OCI-LY7 (cell line): ENCODE measurements at regions not wholly inside any gene's neighbourhood (a gene's known extent, or its start where the extent isn't known, plus 50 kb on each side); places are given as distances from the start of the nearest gene placed in this dataset.

Experiments
- BruUV-seq: library from RNA; stranded (reverse); fragments of 400-500 nt; replicated peaks from 2 replicates; lab custom pipeline; 2021; lab: Mats Ljungman, UMichigan
- CTCF ChIA-PET: fragments of 300-600 bp; sonication (Branson Sonifier 250); formaldehyde crosslinking; loops from one replicate; lab custom pipeline; 2022; ENCODE audit warnings: antibody characterized with exemption; ENCODE audit not compliant: unreplicated experiment; lab: Charles Lee
- POLR2A ChIA-PET: fragments of 300-600 bp; sonication (Branson Sonifier 250); formaldehyde crosslinking; loops from one replicate; lab custom pipeline; 2022; ENCODE audit warnings: antibody characterized with exemption; lab: Charles Lee
- DNase-seq: peaks from one replicate; pipeline ENCODE4 v3.0.0-alpha.2; 2015; ENCODE audit warnings: low spot score
- H2AFZ ChIP-seq: fragments of 200-600 bp; sonication (generic), shearing (Covaris generic); 2 replicates; pipeline ENCODE4 v1.6.1; 2014; ENCODE audit warnings: mild to moderate bottlenecking, antibody characterized with exemption, low read length, moderate library complexity
- H3K27ac ChIP-seq: fragments of 200-600 bp; sonication (generic); 2 replicates; pipeline ENCODE4 v1.5.1; 2014; ENCODE audit warnings: mixed run types, low read depth, mild to moderate bottlenecking, moderate library complexity, low read length, inconsistent platforms; ENCODE audit not compliant: poor library complexity, severe bottlenecking
- H3K36me3 ChIP-seq: fragments of 200-600 bp; sonication (generic); 2 replicates; pipeline ENCODE4 v1.6.1; 2014; ENCODE audit warnings: mild to moderate bottlenecking, antibody characterized with exemption, low read length, moderate library complexity, mixed read lengths; ENCODE audit not compliant: insufficient read depth
- H3K4me1 ChIP-seq: fragments of 200-600 bp; sonication (generic); 2 replicates; pipeline ENCODE4 v1.5.1; 2014; ENCODE audit warnings: mild to moderate bottlenecking, low read length; ENCODE audit not compliant: insufficient read depth, poor library complexity, severe bottlenecking
- H3K4me2 ChIP-seq: fragments of 200-600 bp; sonication (generic); 2 replicates; pipeline ENCODE4 v1.6.1; 2014; ENCODE audit warnings: mild to moderate bottlenecking, low read length
- H3K4me3 ChIP-seq: fragments of 200-600 bp; sonication (generic); 2 replicates; pipeline ENCODE4 v1.5.1; 2014; ENCODE audit warnings: mild to moderate bottlenecking, low read depth, low read length; ENCODE audit not compliant: poor library complexity, severe bottlenecking
- H3K79me2 ChIP-seq: fragments of 200-600 bp; sonication (generic); 2 replicates; pipeline ENCODE4 v1.6.1; 2016; ENCODE audit warnings: low read depth, mild to moderate bottlenecking, low read length, moderate library complexity, mixed read lengths; ENCODE audit not compliant: insufficient read depth
- H3K9me2 ChIP-seq: fragments of 200-600 bp; sonication (generic); 2 replicates; pipeline ENCODE4 v1.6.1; 2016; ENCODE audit warnings: mild to moderate bottlenecking, low read length, mixed read lengths; ENCODE audit not compliant: insufficient read depth
- H3K9me3 ChIP-seq: fragments of 200-600 bp; sonication (generic); 2 replicates; pipeline ENCODE4 v1.6.1; 2014; ENCODE audit warnings: mild to moderate bottlenecking, mixed run types, low read length, mixed read lengths
- H4K20me1 ChIP-seq: fragments of 200-600 bp; sonication (generic); 2 replicates; pipeline ENCODE4 v1.6.1; 2014; ENCODE audit warnings: mild to moderate bottlenecking, antibody characterized with exemption, low read length, moderate library complexity, mixed read lengths; ENCODE audit not compliant: insufficient read depth
- EZH2phosphoT487 ChIP-seq: fragments of 200-600 bp; sonication (generic); IDR thresholded peaks from 2 replicates; pipeline ENCODE4 v1.6.1; 2018; ENCODE audit warnings: low read depth, borderline replicate concordance, mild to moderate bottlenecking, mixed run types, antibody characterized with exemption, low read length, moderate library complexity, mixed read lengths
- intact Hi-C: fragments of 100-400 bp; cut with micrococcal nuclease; formaldehyde crosslinking; loops from one replicate; pipeline ENCODE4 v1.10.0; 2022; ENCODE audit not compliant: unreplicated experiment
- TF ChIP-seq, protein P1 (sequence below): fragments of 200-600 bp; sonication (generic); conservative IDR thresholded peaks from 2 replicates; pipeline ENCODE4 v1.5.1; 2014; ENCODE audit warnings: mild to moderate bottlenecking, antibody characterized with exemption, low read length, moderate library complexity, mixed read lengths

DNA sequence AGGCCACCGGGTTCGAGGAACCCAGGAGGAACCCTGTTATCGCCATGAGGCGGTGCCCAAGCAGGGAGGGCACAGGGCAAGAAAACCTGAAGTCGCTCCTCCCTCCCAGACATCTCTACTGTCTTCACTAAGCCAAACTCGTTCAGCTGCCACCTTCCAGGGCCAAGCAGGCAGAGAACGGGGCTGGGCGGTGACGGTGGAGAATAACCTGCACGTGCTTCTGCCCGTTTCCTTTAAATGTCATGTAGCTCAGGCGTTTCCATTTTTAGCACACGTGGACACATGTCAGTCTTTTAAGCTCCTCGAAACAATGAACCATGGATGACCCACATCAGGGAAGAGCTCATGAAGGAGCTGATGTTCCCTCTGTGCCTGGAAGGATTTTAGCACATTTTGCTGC, 124.3 kb upstream of the KLF6 start:
- H3K79me2 ChIP-seq = no peaks in the 10 kb centered on the region
- no peaks in the 10 kb centered on the region for H4K20me1 ChIP-seq
- CTCF ChIA-PET = no interaction called here
- H3K9me2 ChIP-seq = no peaks in the 10 kb centered on the region
- no peak for DNase-seq
- H3K9me3 ChIP-seq = no peaks in the 10 kb centered on the region
- no peaks in the 10 kb centered on the region for H3K36me3 ChIP-seq
- POLR2A ChIA-PET = no interaction called here
- H2AFZ ChIP-seq = no peak overlapping the region
- no peaks in the 10 kb centered on the region for H3K4me1 ChIP-seq
- intact Hi-C loops = no loop called here
- no peak overlapping the region for H3K27ac ChIP-seq
- no peak overlapping the region for H3K4me3 ChIP-seq
- H3K4me2 ChIP-seq = no peak overlapping the region
- no TSS peak for BruUV-seq
- TF ChIP-seq, protein P1, sequence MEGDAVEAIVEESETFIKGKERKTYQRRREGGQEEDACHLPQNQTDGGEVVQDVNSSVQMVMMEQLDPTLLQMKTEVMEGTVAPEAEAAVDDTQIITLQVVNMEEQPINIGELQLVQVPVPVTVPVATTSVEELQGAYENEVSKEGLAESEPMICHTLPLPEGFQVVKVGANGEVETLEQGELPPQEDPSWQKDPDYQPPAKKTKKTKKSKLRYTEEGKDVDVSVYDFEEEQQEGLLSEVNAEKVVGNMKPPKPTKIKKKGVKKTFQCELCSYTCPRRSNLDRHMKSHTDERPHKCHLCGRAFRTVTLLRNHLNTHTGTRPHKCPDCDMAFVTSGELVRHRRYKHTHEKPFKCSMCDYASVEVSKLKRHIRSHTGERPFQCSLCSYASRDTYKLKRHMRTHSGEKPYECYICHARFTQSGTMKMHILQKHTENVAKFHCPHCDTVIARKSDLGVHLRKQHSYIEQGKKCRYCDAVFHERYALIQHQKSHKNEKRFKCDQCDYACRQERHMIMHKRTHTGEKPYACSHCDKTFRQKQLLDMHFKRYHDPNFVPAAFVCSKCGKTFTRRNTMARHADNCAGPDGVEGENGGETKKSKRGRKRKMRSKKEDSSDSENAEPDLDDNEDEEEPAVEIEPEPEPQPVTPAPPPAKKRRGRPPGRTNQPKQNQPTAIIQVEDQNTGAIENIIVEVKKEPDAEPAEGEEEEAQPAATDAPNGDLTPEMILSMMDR = no peak
- no peak for TF ChIP-seq EZH2phosphoT487

DNA sequence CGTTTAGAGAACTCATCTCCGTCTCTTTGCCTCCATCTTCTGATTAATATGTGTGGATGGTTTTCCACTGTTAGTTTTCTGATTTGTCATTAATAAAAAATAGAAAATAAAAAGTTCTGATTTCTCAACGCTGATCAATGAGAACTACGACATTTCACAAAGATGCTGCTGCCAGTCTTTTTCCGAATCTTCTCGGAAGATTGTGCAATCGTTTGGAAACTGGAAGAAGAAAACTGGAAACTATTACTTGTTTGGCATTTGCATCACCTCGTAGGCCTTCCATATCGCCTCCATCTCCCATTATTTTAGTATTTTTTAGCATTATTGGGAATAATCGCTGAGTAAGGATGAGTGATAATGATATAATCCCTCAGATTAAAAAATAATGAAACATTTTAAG, 123.2 kb upstream of the KLF6 start:
- Histone ChIP-seq H3K4me1 (no peaks in the 10 kb centered on the region), H3K36me3 (no peaks in the 10 kb centered on the region), H3K9me3 (no peaks in the 10 kb centered on the region), H3K4me2 (no peak overlapping the region), H3K9me2 (no peaks in the 10 kb centered on the region), H3K79me2 (no peaks in the 10 kb centered on the region), H2AFZ (no peak overlapping the region), H3K4me3 (no peak overlapping the region), H4K20me1 (no peaks in the 10 kb centered on the region), H3K27ac (no peak overlapping the region)
- ChIA-PET POLR2A (no interaction called here), CTCF (no interaction called here)
- no peak for DNase-seq
- BruUV-seq = no TSS peak
- intact Hi-C loops = no loop called here
- TF ChIP-seq EZH2phosphoT487 = no peak
- TF ChIP-seq, protein P1 = no peak

DNA sequence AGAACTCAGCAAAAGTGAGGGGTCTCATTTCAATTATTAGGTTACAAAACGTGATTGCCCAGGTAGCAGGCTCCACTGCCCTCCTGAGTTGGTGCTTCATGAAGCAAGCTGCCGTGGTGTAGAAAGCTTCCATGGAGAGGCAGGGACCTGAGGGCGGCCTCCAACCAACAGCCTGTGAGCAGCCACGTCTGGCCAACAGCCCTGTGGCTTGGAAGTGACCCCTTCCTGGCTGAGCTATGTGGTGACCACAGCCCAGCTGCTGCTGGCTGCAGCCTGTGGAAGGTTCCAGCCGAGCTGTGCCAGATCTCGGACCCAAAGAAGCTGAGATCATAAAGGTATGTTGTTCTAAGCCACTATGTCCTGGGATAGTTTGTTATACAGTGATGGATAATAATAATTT, 122.5 kb upstream of the KLF6 start:
- Histone ChIP-seq H3K36me3 (no peaks in the 10 kb centered on the region), H3K4me3 (no peak overlapping the region), H3K9me3 (no peaks in the 10 kb centered on the region), H3K27ac (no peak overlapping the region), H3K79me2 (no peaks in the 10 kb centered on the region), H2AFZ (no peak overlapping the region), H3K4me1 (peaks cover 5% of the 10 kb centered on the region), H3K4me2 (no peak overlapping the region), H3K9me2 (no peaks in the 10 kb centered on the region), H4K20me1 (no peaks in the 10 kb centered on the region)
- TF ChIP-seq, protein P1 = no peak
- no peak for TF ChIP-seq EZH2phosphoT487
- no TSS peak for BruUV-seq
- ChIA-PET POLR2A (interaction anchor here (0.6 to 0.7 kb wide), 3 partner anchors 96 to 849 kb away, joined by 3 to 4 read pairs (median 3); no protein-coding TSS in a partner anchor), CTCF (no interaction called here)
- DNase-seq = no peak
- intact Hi-C loops = no loop called here
